ENCODE measurements at regions not wholly inside any gene's neighbourhood (a gene's known extent, or its start where the extent isn't known, plus 50 kb on each side); places are given as distances from the start of the nearest gene placed in this dataset.

DNA sequence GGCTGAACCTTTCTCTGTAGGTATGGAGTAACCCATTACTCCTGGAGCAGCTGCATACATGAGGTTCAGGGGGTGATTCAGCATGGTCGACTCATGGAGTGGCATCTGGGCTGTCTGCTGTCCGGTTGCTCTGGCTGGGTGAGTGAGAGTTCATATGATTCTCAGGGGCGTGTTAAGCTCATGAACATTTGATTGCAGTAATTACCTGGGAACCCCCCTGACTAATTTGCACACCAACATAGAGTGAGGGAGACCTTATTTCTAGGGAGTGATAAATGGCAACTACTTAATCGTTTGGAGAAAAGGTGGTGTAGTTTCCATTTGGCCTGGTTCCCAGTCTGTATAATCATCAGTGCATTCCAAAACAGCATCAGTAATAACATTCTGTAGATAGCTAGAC, 661.9 kb downstream of the ETS1 start:
- H3K27ac ChIP-seq (ENCODE audit: low read length), result no peak overlapping the region
- TF ChIP-seq SMC3 (conservative IDR thresholded peaks at IDR 0.05; ENCODE audit: poor library complexity), result no peak
- TF ChIP-seq TAF1 (IDR thresholded peaks at IDR 0.05; ENCODE audit: low read depth), result no peak
- no peak for TF ChIP-seq EZH2 (IDR thresholded peaks at IDR 0.05; ENCODE audit: borderline replicate concordance, insufficient read depth, low read length, poor library complexity, severe bottlenecking)
- no peak for TF ChIP-seq MXI1 (conservative IDR thresholded peaks at IDR 0.05; ENCODE audit: poor library complexity, severe bottlenecking)
- TF ChIP-seq CTCF (IDR thresholded peaks at IDR 0.05; ENCODE audit: poor library complexity, severe bottlenecking), result no peak
- no peak for TF ChIP-seq POLR2AphosphoS5 (IDR thresholded peaks at IDR 0.05)
- TF ChIP-seq, protein P1, sequence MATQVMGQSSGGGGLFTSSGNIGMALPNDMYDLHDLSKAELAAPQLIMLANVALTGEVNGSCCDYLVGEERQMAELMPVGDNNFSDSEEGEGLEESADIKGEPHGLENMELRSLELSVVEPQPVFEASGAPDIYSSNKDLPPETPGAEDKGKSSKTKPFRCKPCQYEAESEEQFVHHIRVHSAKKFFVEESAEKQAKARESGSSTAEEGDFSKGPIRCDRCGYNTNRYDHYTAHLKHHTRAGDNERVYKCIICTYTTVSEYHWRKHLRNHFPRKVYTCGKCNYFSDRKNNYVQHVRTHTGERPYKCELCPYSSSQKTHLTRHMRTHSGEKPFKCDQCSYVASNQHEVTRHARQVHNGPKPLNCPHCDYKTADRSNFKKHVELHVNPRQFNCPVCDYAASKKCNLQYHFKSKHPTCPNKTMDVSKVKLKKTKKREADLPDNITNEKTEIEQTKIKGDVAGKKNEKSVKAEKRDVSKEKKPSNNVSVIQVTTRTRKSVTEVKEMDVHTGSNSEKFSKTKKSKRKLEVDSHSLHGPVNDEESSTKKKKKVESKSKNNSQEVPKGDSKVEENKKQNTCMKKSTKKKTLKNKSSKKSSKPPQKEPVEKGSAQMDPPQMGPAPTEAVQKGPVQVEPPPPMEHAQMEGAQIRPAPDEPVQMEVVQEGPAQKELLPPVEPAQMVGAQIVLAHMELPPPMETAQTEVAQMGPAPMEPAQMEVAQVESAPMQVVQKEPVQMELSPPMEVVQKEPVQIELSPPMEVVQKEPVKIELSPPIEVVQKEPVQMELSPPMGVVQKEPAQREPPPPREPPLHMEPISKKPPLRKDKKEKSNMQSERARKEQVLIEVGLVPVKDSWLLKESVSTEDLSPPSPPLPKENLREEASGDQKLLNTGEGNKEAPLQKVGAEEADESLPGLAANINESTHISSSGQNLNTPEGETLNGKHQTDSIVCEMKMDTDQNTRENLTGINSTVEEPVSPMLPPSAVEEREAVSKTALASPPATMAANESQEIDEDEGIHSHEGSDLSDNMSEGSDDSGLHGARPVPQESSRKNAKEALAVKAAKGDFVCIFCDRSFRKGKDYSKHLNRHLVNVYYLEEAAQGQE (IDR thresholded peaks at IDR 0.05; ENCODE audit: borderline replicate concordance), result no peak
- no peak for TF ChIP-seq RAD21 (conservative IDR thresholded peaks at IDR 0.05)
- TF ChIP-seq EP300 (conservative IDR thresholded peaks at IDR 0.05; ENCODE audit: poor library complexity, severe bottlenecking), result no peak
- H3K36me3 ChIP-seq (ENCODE audit: insufficient read depth, low read length), result no peaks in the 10 kb centered on the region

GRCh38 chr11:127919206-127920000, 668.0 kb downstream of the ETS1 start:
- Histone ChIP-seq H3K9me2 (ENCODE audit: insufficient read depth, low read length) (no peaks in the 10 kb centered on the region), H2AFZ (ENCODE audit: low read depth, low read length) (no peak overlapping the region), H3K27me3 (ENCODE audit: insufficient read depth, low read depth, low read length) (no peaks in the 10 kb centered on the region), H3F3A (ENCODE audit: insufficient read depth, low read length, poor library complexity, severe bottlenecking) (no peaks in the 10 kb centered on the region), H3K79me2 (replicated peaks; ENCODE audit: insufficient read depth, low read length) (no peaks in the 10 kb centered on the region), H3K36me3 (ENCODE audit: insufficient read depth, low read length) (no peaks in the 10 kb centered on the region), H3K4me3 (ENCODE audit: low read length) (no peak overlapping the region), H3K9ac (ENCODE audit: low read length) (no peak overlapping the region), H3K4me2 (ENCODE audit: low read length) (no peak overlapping the region), H4K20me1 (ENCODE audit: insufficient read depth) (no peaks in the 10 kb centered on the region), H3K9me3 (ENCODE audit: low read length) (no peaks in the 10 kb centered on the region), H3K27ac (ENCODE audit: low read length) (no peak overlapping the region)
- TF ChIP-seq SMC3 (conservative IDR thresholded peaks at IDR 0.05; ENCODE audit: poor library complexity) (no peak), CTCF (IDR thresholded peaks at IDR 0.05; ENCODE audit: poor library complexity, severe bottlenecking) (no peak), MXI1 (conservative IDR thresholded peaks at IDR 0.05; ENCODE audit: poor library complexity, severe bottlenecking) (no peak)

More for the DNA sequence above, 661.9 kb downstream of the ETS1 start:
- H3K4me2 ChIP-seq (ENCODE audit: low read length), result no peak overlapping the region
- H3F3A ChIP-seq (ENCODE audit: insufficient read depth, low read length, poor library complexity, severe bottlenecking), result no peaks in the 10 kb centered on the region
- no peak overlapping the region for H3K9ac ChIP-seq (ENCODE audit: low read length)
- no peak overlapping the region for H2AFZ ChIP-seq (ENCODE audit: low read depth, low read length)
- H3K9me2 ChIP-seq (ENCODE audit: insufficient read depth, low read length), result no peaks in the 10 kb centered on the region
- H3K27me3 ChIP-seq (ENCODE audit: insufficient read depth, low read depth, low read length), result no peaks in the 10 kb centered on the region
- H4K20me1 ChIP-seq (ENCODE audit: insufficient read depth), result no peaks in the 10 kb centered on the region
- H3K79me2 ChIP-seq (replicated peaks; ENCODE audit: insufficient read depth, low read length), result no peaks in the 10 kb centered on the region
- no peaks in the 10 kb centered on the region for H3K9me3 ChIP-seq (ENCODE audit: low read length)
- no peak overlapping the region for H3K4me3 ChIP-seq (ENCODE audit: low read length)
